M059J (cell line): ENCODE measurements at regions not wholly inside any gene's neighbourhood (a gene's known extent, or its start where the extent isn't known, plus 50 kb on each side); places are given as distances from the start of the nearest gene placed in this dataset.

Experiments
- DNase-seq: peaks from one replicate; pipeline ENCODE4 v3.0.0-alpha.2; 2012; ENCODE audit warnings: low read depth

DNA sequence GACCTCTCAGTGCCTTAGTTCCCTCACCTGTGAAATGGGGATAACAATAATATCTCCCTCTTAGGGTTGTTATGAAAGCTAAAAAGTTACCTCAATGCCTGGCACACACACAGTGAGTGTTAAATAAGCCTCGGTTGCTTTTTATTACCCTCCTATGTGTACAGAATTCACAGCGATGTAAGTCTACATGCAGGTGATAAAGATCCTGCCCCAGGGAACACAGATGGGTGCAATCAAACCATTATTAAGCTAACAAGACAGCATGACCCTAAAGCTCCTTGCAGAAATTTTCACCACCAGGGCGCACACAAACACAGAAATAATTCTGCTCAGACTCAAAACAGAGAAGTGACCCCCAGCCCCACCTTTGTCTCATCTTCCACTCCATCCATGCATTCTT, 261.9 kb downstream of the SNX10 start:
- DNase-seq, result no peak

DNA sequence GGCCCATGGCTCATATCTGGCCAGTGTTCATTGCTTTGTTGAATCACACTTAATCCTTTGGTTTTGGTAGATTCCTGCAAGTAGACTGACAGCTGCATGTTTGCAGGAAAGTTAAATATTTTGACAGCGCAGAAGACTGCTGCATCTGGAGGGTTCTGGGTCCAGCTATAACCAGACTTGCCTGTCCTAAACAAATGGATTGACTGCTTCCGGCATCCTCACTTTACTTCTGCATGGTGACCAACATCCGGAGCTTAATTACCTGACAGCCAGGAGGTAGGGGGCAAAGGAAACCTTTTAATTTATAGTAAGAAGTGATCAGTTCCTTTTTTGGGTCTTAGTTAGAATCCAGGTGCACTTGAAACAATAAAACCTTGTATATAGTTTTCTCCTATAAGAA, 263.3 kb downstream of the SNX10 start:
- DNase-seq, result no peak

DNA sequence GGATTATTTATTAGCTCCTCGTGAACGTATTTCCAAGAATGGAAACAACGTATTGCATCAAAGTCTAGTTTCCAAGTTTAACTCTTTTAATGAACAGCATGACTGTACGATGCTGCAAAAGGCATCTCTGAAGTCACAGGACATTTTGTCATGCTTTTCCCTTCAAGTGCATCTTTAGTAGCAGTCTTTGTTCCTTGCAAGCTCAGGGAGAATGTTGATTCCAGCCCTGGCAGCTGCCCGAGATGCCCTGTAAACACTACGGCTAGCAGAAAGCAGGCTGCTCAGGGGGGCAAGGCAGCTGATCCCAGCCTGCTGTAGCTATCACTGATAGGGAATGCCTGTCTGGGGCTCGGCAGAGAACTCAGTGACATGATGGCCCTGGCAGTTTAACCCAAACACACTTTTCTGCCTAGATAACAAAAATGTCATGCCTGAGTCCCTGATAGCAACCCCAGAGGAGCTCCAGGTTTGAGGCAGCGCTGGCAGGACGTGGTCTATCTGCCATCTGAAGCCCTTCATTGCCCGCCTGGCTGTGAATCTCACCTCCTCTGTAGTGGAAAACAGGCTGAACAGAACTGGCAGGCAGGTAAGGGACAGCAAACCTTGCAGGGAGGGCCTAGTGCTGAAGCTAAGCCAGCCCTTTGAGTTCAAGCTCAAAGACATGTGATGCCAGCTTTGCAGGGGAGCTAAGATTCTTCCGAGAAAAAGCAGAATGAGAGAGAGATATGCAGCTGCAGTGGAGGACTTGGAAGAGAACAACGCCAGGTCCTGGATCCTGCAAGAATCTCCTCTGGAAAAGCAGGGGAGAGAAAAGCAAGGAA, 264.6 kb downstream of the SNX10 start:
- DNase-seq, result no peak

DNA sequence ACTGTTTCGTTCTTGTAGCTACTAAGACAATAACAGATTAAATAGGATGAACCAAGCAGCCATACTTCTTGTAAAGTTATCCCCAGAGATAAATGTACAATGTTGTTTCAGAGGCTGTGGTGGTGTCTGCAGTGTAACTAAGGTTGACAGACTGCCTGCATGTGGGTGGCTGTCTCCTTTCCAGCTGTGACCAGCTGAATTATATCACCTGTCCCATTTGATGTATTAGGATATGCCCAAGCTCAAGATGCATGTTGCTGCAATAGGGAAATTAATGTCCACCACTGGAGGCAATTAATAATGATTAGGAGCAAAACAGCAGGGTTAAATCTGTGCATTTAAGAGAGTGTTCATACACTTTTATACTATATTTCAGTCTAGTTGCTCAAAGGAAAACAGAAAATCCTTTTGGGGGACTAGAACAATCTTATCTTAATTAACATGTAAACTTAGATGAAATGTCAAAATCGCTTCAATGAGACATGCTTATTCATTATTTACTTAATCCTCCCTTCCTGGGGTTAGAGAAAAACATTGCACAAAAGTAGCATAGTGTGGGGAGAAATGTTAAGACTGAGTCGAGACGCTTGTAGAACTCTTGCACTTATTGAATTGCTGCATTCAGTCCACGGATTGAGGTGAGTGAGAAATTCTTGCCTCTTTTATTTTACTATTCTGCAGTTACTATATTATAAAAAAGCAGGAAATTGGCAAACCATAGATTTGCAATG, 269.0 kb downstream of the SNX10 start:
- no peak for DNase-seq

DNA sequence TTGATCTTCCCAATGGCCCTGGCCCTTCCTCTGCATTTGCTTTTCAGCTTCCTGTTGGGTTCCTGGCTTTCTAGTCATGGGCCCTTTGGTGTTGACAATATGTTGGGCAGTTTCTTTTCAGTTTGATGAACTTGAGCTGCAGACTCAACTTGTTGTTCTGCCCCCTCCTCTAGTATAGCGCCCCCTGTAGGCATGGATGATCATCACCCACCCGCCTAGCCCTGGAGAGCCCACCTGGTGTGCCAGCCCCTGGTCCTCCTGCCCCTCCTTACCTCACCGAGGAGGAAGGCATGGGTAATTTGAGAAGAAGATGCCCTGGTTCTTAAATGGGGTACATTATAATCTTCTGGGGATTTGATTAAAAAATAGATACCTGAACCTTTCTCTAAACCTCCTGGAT, 271.2 kb downstream of the SNX10 start:
- DNase-seq, result no peak

DNA sequence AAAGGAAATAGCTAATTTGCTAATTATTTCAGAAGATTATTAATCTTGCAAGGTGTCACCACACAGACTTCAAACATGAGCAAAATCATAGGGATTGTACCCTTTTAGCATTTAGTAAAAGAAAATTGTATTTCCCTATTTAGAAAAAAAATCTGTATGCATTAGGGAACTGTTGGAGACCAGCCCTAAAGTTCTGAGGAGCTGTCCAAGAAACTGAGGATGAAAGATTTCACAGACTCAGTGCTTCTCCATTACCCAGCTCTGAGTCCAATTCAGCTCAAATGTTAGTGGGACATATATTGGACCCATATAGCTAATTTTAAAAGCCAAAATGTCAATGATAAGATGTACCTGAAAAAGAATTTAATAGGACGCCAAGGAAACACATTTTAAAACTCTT, 271.7 kb downstream of the SNX10 start:
- no peak for DNase-seq

DNA sequence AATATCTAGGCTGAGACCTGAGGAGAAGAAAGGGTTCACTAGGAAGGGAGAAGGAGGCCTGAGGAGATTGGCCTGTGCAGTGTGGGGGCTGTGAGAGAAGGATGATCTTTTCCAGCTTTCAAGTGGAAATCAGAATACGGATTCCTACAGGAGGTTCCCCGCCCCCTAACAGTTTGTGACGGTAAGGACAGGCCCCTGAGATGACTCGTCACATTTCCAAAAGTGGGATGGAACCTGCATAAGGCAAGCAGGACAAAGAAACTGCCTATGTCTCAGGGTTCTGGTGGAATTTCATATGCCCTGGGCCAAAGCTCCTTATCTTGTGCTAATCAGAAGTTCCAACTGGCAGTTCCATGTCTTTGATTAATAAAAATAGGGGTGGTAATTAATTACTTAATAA, 275.6 kb downstream of the SNX10 start:
- no peak for DNase-seq

DNA sequence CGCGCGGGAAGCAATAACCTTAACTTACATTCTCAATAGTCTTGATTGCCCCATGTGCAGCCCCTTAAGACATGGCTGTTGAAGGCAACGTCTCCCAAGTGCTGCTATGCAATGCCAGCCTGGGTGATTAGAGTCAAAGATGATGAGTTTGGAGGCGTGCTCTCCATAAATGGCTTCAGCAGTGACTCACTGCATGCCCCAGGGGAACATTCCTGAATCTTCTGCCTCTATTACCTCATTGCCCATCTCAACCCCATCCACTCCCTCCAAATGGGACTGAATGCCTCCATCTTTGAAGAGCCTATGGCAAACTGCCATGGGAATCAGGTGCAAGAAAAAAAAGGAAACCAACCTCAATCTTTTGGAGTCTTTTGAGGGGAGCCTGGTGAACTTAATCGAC, 282.8 kb downstream of the SNX10 start:
- DNase-seq, result peak; percentile 81

DNA sequence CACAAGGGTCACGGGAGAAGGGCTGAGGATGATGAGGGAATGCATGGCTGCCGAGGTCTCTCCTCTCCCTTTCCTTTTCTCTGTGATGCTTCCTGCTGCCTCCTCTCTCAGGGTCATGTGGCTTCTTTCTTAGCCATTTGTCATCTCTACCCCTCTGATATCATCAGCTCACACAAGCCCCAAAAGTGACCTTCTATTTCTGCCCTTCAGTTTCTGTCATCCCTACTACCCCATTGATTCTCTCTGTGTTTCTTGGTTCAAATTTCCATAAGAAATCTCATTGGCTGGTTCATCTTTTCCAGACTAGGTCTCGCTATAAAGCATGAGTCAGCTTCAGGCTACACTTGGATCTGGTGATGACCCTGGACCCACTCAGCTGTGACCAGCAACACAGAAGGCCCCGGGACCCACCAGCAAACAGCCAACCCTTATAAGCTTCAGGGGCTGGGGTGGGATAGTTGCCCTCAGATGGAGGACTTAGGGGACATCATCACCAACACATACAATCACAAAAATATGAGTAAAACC, 284.3 kb downstream of the SKAP2 start:
- DNase-seq, result no peak

DNA sequence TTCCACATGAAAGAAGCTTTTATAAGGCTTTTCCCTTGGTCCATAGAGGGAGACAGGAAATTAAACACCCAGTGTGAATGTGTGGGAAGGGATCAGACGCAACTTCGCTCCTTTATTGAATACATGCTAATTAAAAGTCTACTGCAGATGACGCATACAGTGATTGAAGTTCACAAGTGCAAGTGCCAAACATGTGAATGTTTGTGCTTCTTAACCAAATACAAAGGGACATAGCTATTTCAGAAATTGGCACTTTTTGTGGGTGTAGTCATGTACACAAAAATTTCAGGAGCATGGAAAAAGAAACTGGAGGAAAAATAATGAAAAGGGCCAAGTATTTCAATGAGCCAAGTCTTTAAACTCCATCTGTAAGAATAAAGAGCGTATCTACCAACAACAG, 283.7 kb downstream of the SKAP2 start:
- peak; percentile 2 for DNase-seq

DNA sequence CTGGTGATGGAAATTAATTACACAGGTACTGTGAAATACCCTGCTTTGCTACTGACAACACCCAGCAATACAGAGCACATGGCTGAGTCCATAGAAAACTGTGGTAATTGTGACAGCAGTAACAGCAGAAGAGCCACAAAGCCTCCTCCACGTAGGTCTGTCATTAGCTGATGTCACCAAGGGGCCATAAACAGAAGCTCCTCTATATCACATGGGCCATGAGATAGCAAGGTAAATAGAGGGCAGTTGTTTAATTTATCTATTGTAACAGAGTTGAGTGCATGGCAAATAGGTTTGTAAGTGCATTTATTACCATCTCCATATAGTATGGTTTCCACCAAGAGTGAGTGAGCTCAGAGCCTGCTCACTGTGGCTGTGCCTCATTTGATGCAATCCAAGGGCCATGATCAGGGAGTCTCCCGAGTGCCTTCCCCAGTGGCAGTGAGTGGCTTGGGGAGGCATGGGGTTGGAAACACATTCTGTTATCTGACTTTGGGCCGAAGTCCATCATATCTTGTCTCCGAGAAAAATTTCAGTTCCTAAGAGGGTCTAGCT, 281.2 kb downstream of the SKAP2 start:
- no peak for DNase-seq

DNA sequence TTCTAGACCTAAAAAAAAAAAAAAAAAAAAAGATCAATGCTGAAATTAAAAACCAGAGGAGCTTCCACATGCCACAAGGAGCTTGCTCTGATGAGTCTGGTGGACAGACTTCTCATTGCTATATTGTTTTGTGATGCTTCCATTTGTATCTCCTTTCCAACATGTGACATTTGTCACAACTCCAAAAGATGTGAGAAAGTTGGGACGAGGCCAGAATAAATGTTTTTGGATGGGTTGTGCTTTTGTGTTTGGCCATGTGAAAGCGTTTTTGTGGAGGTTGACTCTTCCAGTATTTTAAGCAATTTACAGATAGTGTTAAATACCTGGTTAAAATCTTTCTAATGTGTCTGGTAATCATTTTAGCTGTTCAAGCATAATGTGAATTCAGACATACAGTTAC, 280.1 kb downstream of the SKAP2 start:
- no peak for DNase-seq

DNA sequence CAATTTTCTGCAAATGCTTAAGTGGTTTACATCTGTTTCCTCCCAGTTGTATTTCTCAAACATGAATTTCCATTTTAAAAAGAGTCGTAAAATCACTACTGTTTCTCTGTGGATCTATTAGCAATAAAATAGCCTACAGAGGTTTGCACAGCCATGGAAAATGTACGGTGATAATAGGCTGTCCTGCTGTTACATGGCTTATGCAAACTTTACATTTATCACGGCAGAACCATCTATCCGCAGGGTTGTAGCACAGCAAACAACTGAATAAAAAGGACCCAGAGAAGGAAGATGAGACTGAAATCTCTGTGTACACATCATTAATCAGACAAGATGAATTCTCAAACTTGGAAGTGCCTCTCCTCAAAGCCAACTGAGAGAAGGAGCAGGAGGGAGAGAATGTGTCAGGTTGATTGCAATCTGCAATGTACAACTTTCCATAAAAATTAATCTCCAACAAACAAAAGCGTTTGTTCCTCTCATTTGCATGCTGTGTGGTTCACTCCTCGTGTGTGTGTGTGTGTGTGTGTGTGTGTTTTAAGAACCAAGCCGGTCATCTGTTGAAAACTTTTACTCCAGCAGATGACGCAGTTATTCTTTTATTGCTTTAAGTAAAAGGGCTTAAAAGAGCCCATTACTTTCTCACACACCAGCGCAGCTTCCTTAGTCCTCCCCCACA, 279.3 kb downstream of the SKAP2 start:
- no peak for DNase-seq

DNA sequence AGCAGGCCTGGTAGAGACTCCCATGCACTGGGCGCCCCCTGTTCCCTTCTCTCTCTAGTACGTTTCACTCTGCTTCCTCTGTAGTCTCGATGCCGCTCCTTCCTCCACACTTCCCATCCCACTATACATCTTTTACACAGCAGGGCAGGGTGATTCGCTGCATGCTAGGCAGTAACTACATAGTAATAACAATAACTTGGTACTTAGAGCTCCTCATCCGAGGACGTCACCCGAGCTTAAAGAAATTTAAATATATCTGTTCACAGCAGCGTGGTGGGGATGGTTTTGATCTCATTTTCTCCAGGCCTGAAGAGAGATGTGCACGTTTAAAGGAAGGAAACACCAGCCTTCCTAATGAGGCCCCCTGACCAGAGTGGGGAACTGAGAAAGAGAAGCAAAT, 276.9 kb downstream of the SKAP2 start:
- DNase-seq, result no peak

DNA sequence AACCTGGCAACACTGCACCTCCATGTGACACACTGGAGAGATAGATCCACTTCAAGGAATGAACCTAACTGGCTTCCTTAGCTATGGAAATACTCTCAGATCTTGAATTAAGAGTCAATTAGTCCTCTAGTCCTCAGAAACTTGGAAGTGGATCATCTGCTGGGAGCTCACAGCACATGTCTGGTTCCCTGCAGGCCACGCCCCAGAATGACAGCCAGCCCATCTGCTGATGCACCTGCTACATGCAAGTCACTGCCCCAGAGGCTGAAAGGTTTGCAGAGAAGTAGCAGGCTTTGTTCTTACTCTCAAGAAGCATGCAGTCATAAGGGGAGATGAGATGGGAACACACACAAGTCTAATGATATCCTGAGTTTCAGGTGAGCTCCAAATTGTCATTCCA, 275.9 kb downstream of the SKAP2 start:
- no peak for DNase-seq

DNA sequence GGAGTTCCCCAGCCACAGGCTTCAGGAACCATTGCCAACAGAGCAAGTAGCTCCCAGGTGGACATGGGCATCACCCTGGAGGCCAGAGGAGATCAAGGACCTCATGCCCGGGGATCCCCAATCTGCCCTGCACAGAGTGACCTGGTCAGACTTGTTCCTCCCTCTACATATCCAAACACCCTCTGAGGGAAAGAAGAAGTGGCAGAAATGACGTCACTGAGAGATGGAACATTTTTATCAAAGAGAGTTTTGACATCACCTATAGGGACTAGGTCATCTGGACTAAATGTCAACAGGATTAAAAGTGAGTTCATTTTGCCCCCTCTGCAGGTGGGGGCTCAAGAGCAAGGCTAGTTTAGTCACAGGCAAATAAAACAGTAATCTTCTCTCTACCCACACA, 273.7 kb downstream of the SKAP2 start:
- no peak for DNase-seq

DNA sequence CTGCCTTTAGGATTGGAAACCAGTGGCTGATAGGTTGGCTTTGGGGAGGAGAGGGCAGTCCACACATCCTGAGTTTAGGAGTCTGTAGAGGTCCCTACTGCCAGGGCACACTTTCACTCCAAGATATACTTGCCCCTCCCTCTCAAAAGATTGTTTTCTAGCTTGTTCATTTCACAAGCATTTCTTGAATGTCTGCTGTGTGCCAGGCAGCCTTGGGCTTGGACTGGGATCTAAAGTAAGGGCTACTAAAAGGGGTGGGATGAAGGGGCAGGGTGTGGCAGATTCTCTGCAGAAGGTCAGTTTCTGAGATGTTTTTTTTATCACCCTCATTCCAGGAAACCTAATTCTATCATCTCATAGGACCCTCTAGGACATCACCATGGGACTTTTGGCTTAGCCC, 272.4 kb downstream of the SKAP2 start:
- no peak for DNase-seq

DNA sequence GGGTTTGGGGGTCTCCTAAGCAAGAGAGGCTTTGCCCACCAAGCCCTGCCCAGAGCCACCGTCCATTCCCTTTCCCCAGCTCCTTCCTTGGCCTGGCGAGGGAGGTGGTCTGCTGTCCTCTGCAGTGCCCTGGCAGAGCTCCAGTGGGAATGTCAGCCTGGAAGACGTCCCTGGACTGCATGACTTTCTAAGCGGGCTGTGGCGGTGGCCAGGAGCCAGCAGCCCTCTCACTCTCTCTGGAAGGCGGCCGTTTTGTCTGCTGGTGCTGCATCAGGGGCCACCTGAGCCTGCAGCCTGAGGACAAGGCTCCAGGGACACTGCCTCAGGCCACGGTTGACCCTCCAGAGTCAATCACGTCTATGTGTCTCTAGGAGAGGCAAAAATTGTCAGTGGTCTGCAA, 271.0 kb downstream of the SKAP2 start:
- peak; percentile 12 for DNase-seq

DNA sequence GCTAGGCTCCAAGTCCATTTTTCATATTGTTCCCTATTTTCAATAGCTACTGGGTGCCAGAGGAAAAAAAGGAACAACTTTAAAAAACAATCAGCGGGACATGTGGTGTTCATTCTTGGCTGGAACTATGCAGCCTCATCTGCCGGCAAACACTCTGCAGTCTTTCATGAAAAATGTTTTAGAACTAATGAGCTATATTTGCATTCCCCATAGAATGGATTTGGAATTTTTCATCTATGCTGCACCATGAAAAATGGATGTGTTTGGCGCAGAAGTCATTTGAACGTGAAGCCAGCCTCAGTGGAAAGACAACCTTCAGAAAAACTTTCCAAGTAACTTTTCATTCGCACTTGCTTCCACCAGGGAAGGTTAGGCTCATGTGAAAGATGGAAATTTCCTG, 270.5 kb downstream of the SKAP2 start:
- DNase-seq, result no peak

DNA sequence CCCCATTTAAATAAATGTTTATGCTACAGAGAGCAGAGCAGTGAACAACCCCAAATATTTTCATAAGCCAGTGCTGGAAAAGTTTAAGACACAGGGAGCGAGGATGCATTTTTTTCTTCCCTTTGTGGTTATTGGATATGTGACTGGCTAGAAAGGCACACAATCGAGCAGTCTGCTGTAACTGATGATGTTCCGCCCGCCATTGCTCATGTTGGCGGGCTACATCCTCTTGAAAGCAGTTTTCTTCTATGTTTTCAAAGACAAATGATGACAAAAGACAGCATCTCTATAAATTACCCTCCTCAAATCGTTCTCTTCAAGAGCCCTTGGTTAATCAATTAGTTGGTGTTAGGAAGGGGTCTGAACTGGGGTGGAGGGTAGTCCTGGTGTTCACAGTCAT, 269.8 kb downstream of the SKAP2 start:
- DNase-seq, result no peak

DNA sequence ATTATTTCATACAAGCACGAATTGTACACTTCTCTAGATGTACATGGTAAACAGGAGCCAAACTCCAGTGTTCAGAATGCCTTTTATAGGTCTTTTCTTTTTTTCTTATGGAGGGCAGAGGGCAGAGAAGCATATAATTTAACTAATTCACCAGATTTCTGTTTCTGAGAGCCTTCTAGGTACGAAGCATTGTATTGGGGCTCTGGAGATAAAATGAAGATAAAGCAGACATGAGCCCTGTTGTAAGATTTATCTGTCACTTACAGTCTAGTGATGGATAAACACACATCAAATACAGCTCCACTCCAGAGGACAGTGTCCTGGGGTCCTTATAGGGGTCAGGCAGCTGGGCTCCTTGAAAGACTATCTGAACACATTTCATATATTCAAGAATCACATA, 265.5 kb downstream of the SKAP2 start:
- no peak for DNase-seq

DNA sequence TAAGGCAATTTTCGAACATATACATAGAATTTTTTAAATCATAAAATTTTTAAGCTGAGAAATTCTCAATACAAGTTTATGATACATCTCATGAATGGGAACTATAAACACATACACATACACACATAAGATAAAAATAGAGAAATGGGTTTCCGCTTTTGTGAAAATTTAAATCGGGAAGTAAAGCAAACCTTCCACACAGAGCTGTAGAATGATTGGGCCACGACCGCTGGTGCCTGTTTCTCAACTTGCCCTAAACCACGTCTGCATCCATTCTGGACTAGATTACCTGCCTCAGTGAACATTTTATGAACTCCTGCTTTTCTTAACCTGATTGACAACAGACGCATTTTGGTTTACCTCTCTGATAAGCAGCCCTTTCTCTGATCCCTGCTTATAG, 264.4 kb downstream of the SKAP2 start:
- no peak for DNase-seq
